HG03432 (cell line): ENCODE measurements at regions not wholly inside any gene's neighbourhood (a gene's known extent, or its start where the extent isn't known, plus 50 kb on each side); places are given as distances from the start of the nearest gene placed in this dataset.

Source experiments
- ATAC-seq: cut with Tn5 transposase; IDR thresholded peaks from one replicate; pipeline ENCODE4 v1.9.1; 2021; ENCODE audit warnings: mild to moderate bottlenecking, moderate library complexity; ENCODE audit not compliant: unreplicated experiment

- ATAC-seq: no peak
Observed at GRCh38 chr1:201764166-201764565, 64.8 kb upstream of the IPO9 start.

GRCh38 chr1:201764579-201764978, 64.4 kb upstream of the IPO9 start:
- no peak for ATAC-seq

- no peak for ATAC-seq
Observed at GRCh38 chr1:201766131-201766866, 62.7 kb upstream of the IPO9 start.

- ATAC-seq: no peak
Observed at GRCh38 chr1:201767339-201767738, 61.6 kb upstream of the IPO9 start.

- no peak for ATAC-seq
Observed at GRCh38 chr1:201769072-201769471, 59.9 kb upstream of the IPO9 start.

GRCh38 chr1:201769966-201770365, 59.0 kb upstream of the IPO9 start:
- ATAC-seq: no peak

- ATAC-seq: no peak
Observed at GRCh38 chr1:201771466-201771865, 57.5 kb upstream of the IPO9 start.

GRCh38 chr1:201772178-201772577, 56.8 kb upstream of the IPO9 start:
- no peak for ATAC-seq

GRCh38 chr1:201773764-201774163, 55.2 kb upstream of the IPO9 start:
- no peak for ATAC-seq

GRCh38 chr1:201774224-201774982, 54.6 kb upstream of the IPO9 start:
- no peak for ATAC-seq

- ATAC-seq: no peak
Observed at GRCh38 chr1:201774983-201775344, 54.0 kb upstream of the IPO9 start.

GRCh38 chr1:201775380-201775779, 53.6 kb upstream of the IPO9 start:
- no peak for ATAC-seq

- no peak for ATAC-seq
Observed at GRCh38 chr1:201778279-201779065, 50.5 kb upstream of the IPO9 start.
